ENCODE measurements at regions not wholly inside any gene's neighbourhood (a gene's known extent, or its start where the extent isn't known, plus 50 kb on each side); places are given as distances from the start of the nearest gene placed in this dataset.

GRCh38 chr9:13952906-13953305, 361.0 kb downstream of the NFIB start:
- TF ChIP-seq EZH2phosphoT487 (IDR thresholded peaks at IDR 0.05; ENCODE audit: borderline replicate concordance, low read length), result no peak
- TF ChIP-seq, protein P1, sequence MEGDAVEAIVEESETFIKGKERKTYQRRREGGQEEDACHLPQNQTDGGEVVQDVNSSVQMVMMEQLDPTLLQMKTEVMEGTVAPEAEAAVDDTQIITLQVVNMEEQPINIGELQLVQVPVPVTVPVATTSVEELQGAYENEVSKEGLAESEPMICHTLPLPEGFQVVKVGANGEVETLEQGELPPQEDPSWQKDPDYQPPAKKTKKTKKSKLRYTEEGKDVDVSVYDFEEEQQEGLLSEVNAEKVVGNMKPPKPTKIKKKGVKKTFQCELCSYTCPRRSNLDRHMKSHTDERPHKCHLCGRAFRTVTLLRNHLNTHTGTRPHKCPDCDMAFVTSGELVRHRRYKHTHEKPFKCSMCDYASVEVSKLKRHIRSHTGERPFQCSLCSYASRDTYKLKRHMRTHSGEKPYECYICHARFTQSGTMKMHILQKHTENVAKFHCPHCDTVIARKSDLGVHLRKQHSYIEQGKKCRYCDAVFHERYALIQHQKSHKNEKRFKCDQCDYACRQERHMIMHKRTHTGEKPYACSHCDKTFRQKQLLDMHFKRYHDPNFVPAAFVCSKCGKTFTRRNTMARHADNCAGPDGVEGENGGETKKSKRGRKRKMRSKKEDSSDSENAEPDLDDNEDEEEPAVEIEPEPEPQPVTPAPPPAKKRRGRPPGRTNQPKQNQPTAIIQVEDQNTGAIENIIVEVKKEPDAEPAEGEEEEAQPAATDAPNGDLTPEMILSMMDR (IDR thresholded peaks at IDR 0.05; ENCODE audit: low read depth, low read length, poor library complexity, severe bottlenecking), result no peak

All from DOHH2 (cell line).